H1 (cell line): ENCODE measurements at regions not wholly inside any gene's neighbourhood (a gene's known extent, or its start where the extent isn't known, plus 50 kb on each side); places are given as distances from the start of the nearest gene placed in this dataset.

Experiments used
- CTCF ChIA-PET: fragments of 300-600 bp; sonication (Branson Sonifier 250); formaldehyde crosslinking; loops from one replicate; lab custom pipeline; 2021; ENCODE audit not compliant: partially characterized antibody; lab: Charles Lee
- POLR2A ChIA-PET: fragments of 300-600 bp; sonication (Branson Sonifier 250); formaldehyde crosslinking; loops from one replicate; lab custom pipeline; 2021; ENCODE audit warnings: inconsistent platforms; ENCODE audit not compliant: partially characterized antibody; lab: Charles Lee
- DNase-seq, 2 experiments: peaks; one replicate each; pipeline versions ENCODE4 v3.0.0 to v3.0.0-alpha.2; 2010 to 2022; ENCODE audit warnings: low spot score in 2 of 2, low read depth in 1 of 2, mixed read lengths in 1 of 2
- FAIRE-seq: peaks from 2 replicates; lab custom pipeline; 2011; peaks lifted over from hg19 to GRCh38; lab: Jason Lieb, UNC
- H2AFZ ChIP-seq: 2 replicates; pipeline ENCODE4 v1.8.1; 2012; ENCODE audit warnings: low read length, inconsistent platforms
- H2AK5ac ChIP-seq: 2 replicates; pipeline ENCODE4 v1.6.1; 2013; ENCODE audit warnings: low read depth, low read length
- H2BK120ac ChIP-seq: replicated peaks from 2 replicates; pipeline ENCODE3; 2013; ENCODE audit warnings: low read depth, low read length, inconsistent platforms
- H2BK12ac ChIP-seq: 2 replicates; pipeline ENCODE4 v1.6.1; 2013; ENCODE audit warnings: low read depth, low read length
- H2BK15ac ChIP-seq: 2 replicates; pipeline ENCODE4 v1.6.1; 2013; ENCODE audit warnings: low read length
- H2BK20ac ChIP-seq: 2 replicates; pipeline ENCODE4 v1.6.1; 2013; ENCODE audit warnings: low read length
- H2BK5ac ChIP-seq: 2 replicates; pipeline ENCODE4 v1.6.1; 2013; ENCODE audit warnings: low read depth, low read length
- H3K14ac ChIP-seq: 2 replicates; pipeline ENCODE4 v1.6.1; 2013; ENCODE audit warnings: inconsistent platforms; ENCODE audit not compliant: insufficient read length
- H3K18ac ChIP-seq: 2 replicates; pipeline ENCODE4 v1.6.1; 2013; ENCODE audit warnings: low read length; ENCODE audit errors: extremely low read depth
- H3K23ac ChIP-seq: 2 replicates; pipeline ENCODE4 v1.6.1; 2013; ENCODE audit warnings: inconsistent platforms; ENCODE audit not compliant: insufficient read length
- H3K23me2 ChIP-seq: 2 replicates; pipeline ENCODE4 v1.6.1; 2013; ENCODE audit warnings: low read depth, low read length
- H3K27ac ChIP-seq: 2 replicates; pipeline ENCODE4 v1.6.1; 2011; ENCODE audit warnings: low read depth, low read length, inconsistent platforms
- H3K27me3 ChIP-seq, 4 experiments: replicated peaks in 1 of 4; 1 replicate in 1 of 4; 2 replicates in 3 of 4; pipeline versions ENCODE4 v1.6.1 to v1.8.1; 2011 to 2013; ENCODE audit warnings: low read length in 3 of 4, mild to moderate bottlenecking in 3 of 4, inconsistent platforms in 2 of 4, mixed read lengths in 2 of 4, moderate library complexity in 1 of 4; ENCODE audit not compliant: control insufficient read depth in 3 of 4, insufficient read depth in 3 of 4; ENCODE audit errors: extremely low read depth in 1 of 4
- H3K36me3 ChIP-seq, 4 experiments: 2 replicates each; pipeline versions ENCODE4 v1.6.1 to v1.8.1; 2011 to 2013; ENCODE audit warnings: mild to moderate bottlenecking in 4 of 4, low read length in 3 of 4, moderate library complexity in 2 of 4, control low read depth in 1 of 4, inconsistent platforms in 1 of 4; ENCODE audit not compliant: insufficient read depth in 4 of 4, control insufficient read depth in 2 of 4
- H3K4ac ChIP-seq: replicated peaks from 2 replicates; pipeline ENCODE3; 2013; ENCODE audit warnings: low read length, low read depth, mixed read lengths, inconsistent platforms; ENCODE audit not compliant: insufficient read length
- H3K4me1 ChIP-seq, 4 experiments: replicated peaks in 1 of 4; 1 replicate in 1 of 4; 2 replicates in 3 of 4; pipeline versions ENCODE4 v1.6.1 to v1.8.1; 2011 to 2013; ENCODE audit warnings: low read length in 3 of 4, inconsistent platforms in 2 of 4, mixed read lengths in 1 of 4; ENCODE audit not compliant: insufficient read depth in 4 of 4, control insufficient read depth in 3 of 4
- H3K4me2 ChIP-seq, 2 experiments: 2 replicates each; pipeline versions ENCODE4 v1.6.1 to v1.8.1; 2011 to 2013; ENCODE audit warnings: low read depth in 2 of 2, low read length in 2 of 2, control low read depth in 1 of 2, inconsistent platforms in 1 of 2, mild to moderate bottlenecking in 1 of 2; ENCODE audit not compliant: insufficient read depth in 1 of 2
- H3K4me3 ChIP-seq, 4 experiments: fragments of 200-600, 300-600 bp in 1 of 4; sonication (generic), shearing (Covaris generic), sonication (Bioruptor Twin) in 1 of 4; 2 replicates each; pipeline versions ENCODE4 v1.5.1 to v1.8.1; 2011 to 2016; ENCODE audit warnings: low read length in 4 of 4, low read depth in 3 of 4, control low read depth in 2 of 4, inconsistent platforms in 2 of 4, mild to moderate bottlenecking in 2 of 4, mixed read lengths in 1 of 4, moderate library complexity in 1 of 4; ENCODE audit not compliant: insufficient read depth in 2 of 4; ENCODE audit errors: extremely low read depth in 1 of 4
- H3K56ac ChIP-seq: replicated peaks from 2 replicates; pipeline ENCODE3; 2013; ENCODE audit warnings: low read depth, mild to moderate bottlenecking, mixed read lengths, low read length, inconsistent platforms; ENCODE audit not compliant: insufficient read length
- H3K79me1 ChIP-seq: 2 replicates; pipeline ENCODE4 v1.6.1; 2013; ENCODE audit warnings: low read depth, low read length, control low read depth
- H3K79me2 ChIP-seq, 2 experiments: 2 replicates each; pipeline versions ENCODE4 v1.6.1 to v1.8.1; 2012 to 2013; ENCODE audit warnings: low read length in 2 of 2, mild to moderate bottlenecking in 2 of 2, inconsistent platforms in 1 of 2; ENCODE audit not compliant: insufficient read depth in 2 of 2, control insufficient read depth in 1 of 2
- H3K9ac ChIP-seq, 4 experiments: replicated peaks in 1 of 4; 1 replicate in 1 of 4; 2 replicates in 3 of 4; pipeline versions ENCODE4 v1.6.1 to v1.8.1; 2011 to 2013; ENCODE audit warnings: low read depth in 3 of 4, low read length in 3 of 4, control low read depth in 2 of 4, mild to moderate bottlenecking in 2 of 4, moderate library complexity in 2 of 4, inconsistent platforms in 1 of 4; ENCODE audit errors: extremely low read depth in 1 of 4
- H3K9me3 ChIP-seq, 2 experiments: 2 replicates each; pipeline versions ENCODE4 v1.6.1 to v1.8.1; 2012 to 2013; ENCODE audit warnings: mild to moderate bottlenecking in 2 of 2, moderate library complexity in 2 of 2, control low read depth in 1 of 2, inconsistent platforms in 1 of 2, low read depth in 1 of 2, low read length in 1 of 2, mixed read lengths in 1 of 2; ENCODE audit not compliant: insufficient read depth in 2 of 2
- H4K20me1 ChIP-seq, 2 experiments: replicated peaks in 1 of 2; 2 replicates each; pipeline versions ENCODE3 to v1.8.1; 2011 to 2013; ENCODE audit warnings: inconsistent platforms in 2 of 2, low read length in 2 of 2, mild to moderate bottlenecking in 1 of 2; ENCODE audit not compliant: insufficient read depth in 2 of 2, control insufficient read depth in 1 of 2
- H4K5ac ChIP-seq: 2 replicates; pipeline ENCODE4 v1.6.1; 2013; ENCODE audit warnings: low read length, low read depth, mixed read lengths, inconsistent platforms; ENCODE audit not compliant: insufficient read length
- H4K8ac ChIP-seq: 2 replicates; pipeline ENCODE4 v1.8.0; 2013; ENCODE audit warnings: mild to moderate bottlenecking, moderate library complexity, low read length, inconsistent platforms; ENCODE audit not compliant: insufficient read depth; ENCODE audit errors: extremely low read depth
- H4K91ac ChIP-seq: replicated peaks from 2 replicates; pipeline ENCODE3; 2013; ENCODE audit warnings: low read length, mixed read lengths, inconsistent platforms; ENCODE audit not compliant: insufficient read length
- BACH1 ChIP-seq: IDR thresholded peaks from 2 replicates; pipeline ENCODE4 v1.6.1; 2012; ENCODE audit warnings: low read length, improper control_type of control experiment
- BCL11A ChIP-seq, 2 experiments: IDR thresholded peaks; one replicate each; pipeline ENCODE4 v1.6.1; 2011; ENCODE audit warnings: low read depth in 2 of 2, low read length in 2 of 2, mild to moderate bottlenecking in 2 of 2
- BRCA1 ChIP-seq: IDR thresholded peaks from 2 replicates; pipeline ENCODE4 v1.6.1; 2012; ENCODE audit warnings: low read depth, low read length, improper control_type of control experiment
- JUN ChIP-seq: IDR thresholded peaks from 2 replicates; pipeline ENCODE4 v1.6.1; 2011; ENCODE audit warnings: low read depth, mild to moderate bottlenecking, improper control_type of control experiment, low read length
- JUND ChIP-seq: IDR thresholded peaks from 2 replicates; pipeline ENCODE4 v1.6.1; 2011; ENCODE audit warnings: mild to moderate bottlenecking, improper control_type of control experiment, low read length
- NANOG ChIP-seq: IDR thresholded peaks from 2 replicates; pipeline ENCODE4 v1.6.1; 2011; ENCODE audit warnings: low read length, low read depth, mild to moderate bottlenecking, inconsistent platforms; ENCODE audit not compliant: insufficient read depth, poor library complexity, severe bottlenecking
- POLR2A ChIP-seq, 2 experiments: IDR thresholded peaks; 1 replicate in 1 of 2; 2 replicates in 1 of 2; pipeline ENCODE4 v1.6.1; 2011; ENCODE audit warnings: low read depth in 2 of 2, low read length in 2 of 2, mild to moderate bottlenecking in 2 of 2; ENCODE audit errors: control extremely low read depth in 1 of 2
- SIX5 ChIP-seq: IDR thresholded peaks from 2 replicates; pipeline ENCODE4 v1.6.1; 2011; ENCODE audit warnings: mild to moderate bottlenecking, low read depth, low read length
- SUZ12 ChIP-seq: fragments of 200-600 bp; sonication (generic); IDR thresholded peaks from 2 replicates; pipeline ENCODE4 v1.6.1; 2012; ENCODE audit warnings: mild to moderate bottlenecking, inconsistent platforms, low read length, moderate library complexity, mixed read lengths
- TAF1 ChIP-seq: IDR thresholded peaks from 2 replicates; pipeline ENCODE4 v1.6.1; 2011; ENCODE audit warnings: mild to moderate bottlenecking, low read depth, low read length
- TAF7 ChIP-seq: optimal IDR thresholded peaks from 2 replicates; pipeline ENCODE3; 2011; ENCODE audit warnings: low read depth, mild to moderate bottlenecking, inconsistent platforms, low read length, moderate library complexity, borderline replicate concordance
- YY1 ChIP-seq: IDR thresholded peaks from 2 replicates; pipeline ENCODE4 v1.6.1; 2011; ENCODE audit warnings: low read depth, mild to moderate bottlenecking, low read length
- WGBS, 2 experiments: shearing (Covaris generic) in 1 of 2; methylation state at CpG; one replicate each; pipeline versions ENCODE4 v1.1.6 to v1.1.7; 2013 to 2015; ENCODE audit warnings: low lambda C conversion rate in 2 of 2, mixed read lengths in 2 of 2, inconsistent platforms in 1 of 2, low coverage in 1 of 2, missing lambda C conversion rate in 1 of 2; ENCODE audit not compliant: insufficient replicate concordance in 2 of 2, insufficient coverage in 1 of 2, insufficient read length in 1 of 2; ENCODE audit errors: extremely low coverage in 1 of 2, missing lambda C conversion rate in 1 of 2; 5-methylcytosine and 5-hydroxymethylcytosine counted together

DNA sequence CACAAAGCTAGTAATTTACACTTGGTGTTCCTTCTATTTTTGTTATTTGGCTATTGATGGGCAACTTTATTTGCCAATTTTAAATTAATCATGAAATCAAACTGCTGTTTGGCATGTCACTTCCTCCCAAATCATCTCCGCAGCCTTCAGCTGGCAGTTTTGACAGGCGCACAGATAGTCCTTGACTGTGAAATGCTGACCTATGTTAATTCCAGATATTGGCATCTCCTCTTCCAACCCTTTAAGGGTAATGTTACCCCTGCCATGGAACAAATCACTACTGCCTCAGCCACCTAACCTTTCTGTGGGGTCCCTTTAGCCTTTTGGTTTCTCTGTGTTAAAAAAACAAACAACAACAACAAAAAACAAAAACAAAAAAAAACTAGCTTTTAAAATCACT, 182.4 kb upstream of the TANK start:
- Histone ChIP-seq H3K36me3 (no peaks in the 10 kb centered on the region), H4K20me1 (no peaks in the 10 kb centered on the region), H3K9ac (no peak overlapping the region), H2BK120ac (no peak overlapping the region)
- no peak for TF ChIP-seq YY1
- TF ChIP-seq BCL11A (IDR thresholded peaks at IDR 0.05; ENCODE audit: low read depth in 2 of 2, low read length in 2 of 2) = no peak
- TF ChIP-seq TAF7 = no peak
- TF ChIP-seq TAF1 = no peak
- TF ChIP-seq BRCA1 = no peak
- no peak for TF ChIP-seq JUN
- no peak for TF ChIP-seq SIX5
- no peak for TF ChIP-seq BACH1
- TF ChIP-seq JUND = no peak
- no peak for TF ChIP-seq NANOG
- TF ChIP-seq POLR2A (IDR thresholded peaks at IDR 0.05; ENCODE audit: control extremely low read depth in 1 of 2, low read depth in 2 of 2, low read length in 2 of 2) = no peak
- TF ChIP-seq SUZ12 = no peak
- TF ChIP-seq, all 59 proteins: peak for 0
- no peak for FAIRE-seq
- H3K79me2 ChIP-seq = no peaks in the 10 kb centered on the region
- H2AFZ ChIP-seq = no peak overlapping the region
- H3K18ac ChIP-seq = no peak overlapping the region
- no peak overlapping the region for H2BK15ac ChIP-seq
- no peaks in the 10 kb centered on the region for H3K23me2 ChIP-seq
- H2AK5ac ChIP-seq = no peak overlapping the region
- CTCF ChIA-PET = interaction anchor here (0.7 to 2.7 kb wide), 6 partner anchors 14 to 766 kb away, joined by 3 to 11 read pairs (median 6); no protein-coding TSS in a partner anchor
- H3K9me3 ChIP-seq = peaks cover 0 to 4% of the 10 kb centered on the region in 2 experiments; a peak in 1 of 4 replicates
- no peak overlapping the region for H3K23ac ChIP-seq
- WGBS, 2 experiments = 91% methylated on average over 2 of the region's 2 CpGs; no CpG with 5 or more reads in 1 of the 2 experiments
- H2BK20ac ChIP-seq = no peak overlapping the region
- H2BK12ac ChIP-seq = no peak overlapping the region
- no peaks in the 10 kb centered on the region for H3K4me1 ChIP-seq
- H3K4ac ChIP-seq = no peak overlapping the region
- H3K79me1 ChIP-seq = no peaks in the 10 kb centered on the region
- H2BK5ac ChIP-seq = no peak overlapping the region
- H3K4me3 ChIP-seq = no peak overlapping the region
- DNase-seq = no peak
- H4K5ac ChIP-seq = no peak overlapping the region
- POLR2A ChIA-PET = interaction anchor here (0.5 kb wide), 1 partner anchor 444 kb away, joined by 3 read pairs; no protein-coding TSS in a partner anchor
- no peak overlapping the region for H4K91ac ChIP-seq
- no peaks in the 10 kb centered on the region for H3K27me3 ChIP-seq
- H3K56ac ChIP-seq = no peak overlapping the region
- no peak overlapping the region for H3K27ac ChIP-seq
- H3K4me2 ChIP-seq = no peak overlapping the region
- no peak overlapping the region for H3K14ac ChIP-seq
- no peak overlapping the region for H4K8ac ChIP-seq
